ENCODE measurements at regions not wholly inside any gene's neighbourhood (a gene's known extent, or its start where the extent isn't known, plus 50 kb on each side); places are given as distances from the start of the nearest gene placed in this dataset.
A peak's percentile ranks its signal among the peaks of the same experiment; 100 is the strongest.
"Not testable (repeated sequence)": the region's sequence is repeated elsewhere in the genome, so short reads cannot be mapped to it uniquely, and the experiment has no call there.

DNA sequence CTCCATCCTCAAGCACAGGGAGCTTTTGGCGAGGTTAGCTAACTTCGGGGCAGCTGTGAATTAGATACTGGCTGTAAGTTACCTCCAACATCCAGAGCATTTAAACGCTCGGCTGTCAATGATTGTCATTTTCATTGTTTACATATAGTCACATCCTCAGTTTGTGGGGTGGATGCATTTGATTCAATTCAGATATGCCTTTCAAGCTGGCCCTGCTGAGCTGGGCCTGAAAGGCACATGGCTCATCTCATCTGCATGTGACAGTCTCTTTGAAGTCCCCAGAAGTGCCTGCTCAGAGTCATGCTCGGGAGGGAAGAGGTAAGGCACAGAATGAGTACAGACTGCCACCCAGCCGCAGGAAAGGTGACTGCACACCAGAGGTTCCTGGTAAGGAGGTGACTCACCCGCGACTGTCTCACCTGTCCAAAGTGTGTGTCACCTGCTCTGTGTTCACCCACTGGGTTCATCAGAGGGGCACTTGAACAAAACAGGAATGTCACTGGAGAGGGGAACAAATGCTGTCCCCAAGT is 281.2 kb upstream of the PLGLB2 start:
- DNase-seq = peak; percentile 70 to 75

DNA sequence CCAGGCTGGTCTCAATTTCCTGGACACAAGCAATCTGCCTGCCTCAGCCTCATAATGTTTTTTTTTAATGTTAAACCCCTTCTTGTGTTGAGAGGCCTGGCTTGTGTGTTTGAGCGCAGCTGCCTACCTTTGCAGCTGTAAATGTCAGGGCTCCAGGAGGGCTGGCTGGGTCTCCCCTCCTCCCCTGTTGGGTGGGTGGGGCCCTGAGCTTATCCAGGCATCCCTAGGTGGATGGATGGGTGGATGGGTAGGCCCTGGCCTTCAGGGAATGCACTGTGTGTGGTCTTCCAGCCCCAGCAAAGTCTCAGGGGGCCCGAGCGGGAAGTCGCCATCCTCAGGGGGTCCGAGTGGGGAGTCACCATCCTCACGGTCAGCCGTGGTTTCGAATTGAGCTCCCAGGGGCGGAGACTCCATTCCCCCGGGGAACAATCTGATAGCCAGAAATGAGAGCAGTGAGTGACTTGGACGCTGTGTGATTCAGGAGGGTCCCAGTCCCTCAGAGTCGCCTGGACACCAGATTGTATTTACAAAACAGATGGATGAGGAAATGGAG is 279.4 kb upstream of the PLGLB2 start:
- DNase-seq = not testable (repeated sequence)

DNA sequence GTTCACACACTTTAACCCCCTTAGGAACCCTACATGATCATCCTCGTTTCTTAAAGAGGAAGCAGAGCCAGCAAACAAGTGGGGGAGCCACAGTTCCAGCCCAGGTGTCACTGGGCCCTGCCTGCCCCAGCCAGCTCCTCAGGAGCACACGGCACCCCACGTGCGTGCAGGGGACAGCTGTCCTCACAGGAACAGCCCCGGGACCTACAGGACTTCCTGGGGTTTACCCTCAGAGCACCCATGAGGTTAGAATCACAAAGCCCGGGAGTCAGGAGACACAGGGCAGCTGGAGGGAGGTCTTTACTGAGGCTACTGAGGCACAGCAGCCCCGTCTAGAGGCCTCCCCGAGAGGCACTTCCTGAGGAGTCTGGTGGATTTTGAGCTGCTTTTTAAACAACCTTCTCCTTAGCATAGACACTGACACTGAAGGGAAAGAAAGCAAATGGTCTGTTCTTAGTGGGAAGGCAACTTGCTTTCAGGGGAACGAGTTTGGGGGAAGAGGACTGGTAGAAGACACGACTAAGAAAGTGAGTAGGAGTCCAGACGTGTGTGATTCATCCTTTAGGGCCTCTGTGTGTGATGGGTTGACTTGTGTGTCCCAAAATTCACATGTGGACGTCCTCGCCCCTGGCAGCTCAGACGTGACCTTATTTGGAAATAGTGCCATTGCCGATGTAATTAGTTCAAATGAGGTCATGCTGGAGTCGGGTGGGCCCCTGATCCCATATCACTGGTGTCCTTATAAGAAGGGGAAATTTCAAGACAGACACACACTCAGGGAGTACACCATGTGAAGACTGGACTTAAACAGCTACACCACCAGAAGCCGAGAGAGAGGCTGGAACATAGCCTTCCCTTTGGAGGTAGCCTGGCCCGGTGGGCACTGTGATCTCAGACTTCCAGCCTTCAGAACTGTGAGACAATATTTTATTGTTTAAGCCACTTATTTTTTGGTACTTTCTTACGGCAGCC is 278.4 kb upstream of the PLGLB2 start:
- DNase-seq = peak; percentile 19 to 46

DNA sequence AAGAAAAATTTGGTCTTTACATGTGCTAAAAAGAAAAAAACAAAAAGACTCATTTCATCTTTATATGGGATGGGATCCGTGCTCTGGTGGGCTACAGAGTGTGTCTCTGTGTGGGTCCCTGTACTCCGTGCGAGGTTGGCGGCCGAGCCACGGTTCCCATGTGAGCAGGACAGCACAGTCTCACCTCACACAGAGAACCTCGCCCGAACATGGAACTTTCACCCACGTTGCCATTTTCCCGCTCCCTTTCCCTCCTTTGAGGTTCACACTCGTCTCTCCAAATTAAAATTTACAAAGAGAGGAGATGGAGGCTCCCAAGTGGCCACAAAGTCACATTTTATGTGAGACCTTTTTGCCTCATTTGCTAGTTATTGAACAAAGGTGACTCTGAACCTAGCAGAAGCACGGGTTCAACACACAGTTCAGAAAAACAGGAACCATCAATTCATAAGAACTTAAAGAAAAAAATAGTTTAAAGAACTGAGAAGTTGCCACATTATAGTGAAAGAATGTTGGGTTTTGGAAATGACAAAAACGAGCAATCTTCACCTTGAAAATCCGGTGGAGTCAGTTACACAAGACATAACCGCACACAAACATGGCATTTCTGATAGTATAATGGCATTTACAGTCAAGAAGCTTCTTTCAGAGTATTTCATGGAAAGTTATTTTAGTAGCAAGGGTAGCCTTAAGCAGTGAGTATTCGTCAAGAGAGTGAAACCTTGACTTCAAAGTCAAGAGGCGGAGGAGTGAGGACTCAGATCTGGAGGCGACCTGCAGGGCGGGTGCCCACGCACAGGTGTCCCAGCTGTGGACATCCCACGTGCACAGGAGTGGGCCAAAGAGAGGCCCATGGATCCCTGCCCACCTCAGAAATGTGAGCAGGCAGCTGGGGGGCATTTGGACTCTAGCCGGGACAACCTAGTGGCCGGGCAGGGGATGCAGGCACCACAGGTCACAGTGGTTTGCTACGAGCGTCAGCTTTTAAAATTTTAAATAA is 277.2 kb upstream of the PLGLB2 start:
- DNase-seq = not testable (repeated sequence)

DNA sequence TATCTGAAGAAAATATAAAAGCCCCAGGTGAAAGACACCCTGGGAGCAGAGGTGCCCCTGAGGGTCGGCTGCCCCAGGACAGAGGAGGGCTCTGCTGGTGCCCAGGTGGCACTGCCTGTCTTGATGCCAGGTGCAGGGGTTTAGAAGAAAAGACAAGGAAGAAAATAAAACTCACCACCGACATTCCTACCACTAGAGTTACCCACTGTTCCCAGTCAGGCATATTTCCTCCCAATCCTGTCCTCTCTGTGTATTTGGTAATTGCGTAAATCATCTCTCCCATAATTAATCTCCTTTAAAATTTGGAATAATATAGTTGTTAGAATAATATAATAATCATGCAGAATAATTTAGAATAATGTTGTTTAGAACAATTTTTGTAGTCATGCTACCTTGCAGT is 276.4 kb upstream of the PLGLB2 start:
- not testable (repeated sequence) for DNase-seq

DNA sequence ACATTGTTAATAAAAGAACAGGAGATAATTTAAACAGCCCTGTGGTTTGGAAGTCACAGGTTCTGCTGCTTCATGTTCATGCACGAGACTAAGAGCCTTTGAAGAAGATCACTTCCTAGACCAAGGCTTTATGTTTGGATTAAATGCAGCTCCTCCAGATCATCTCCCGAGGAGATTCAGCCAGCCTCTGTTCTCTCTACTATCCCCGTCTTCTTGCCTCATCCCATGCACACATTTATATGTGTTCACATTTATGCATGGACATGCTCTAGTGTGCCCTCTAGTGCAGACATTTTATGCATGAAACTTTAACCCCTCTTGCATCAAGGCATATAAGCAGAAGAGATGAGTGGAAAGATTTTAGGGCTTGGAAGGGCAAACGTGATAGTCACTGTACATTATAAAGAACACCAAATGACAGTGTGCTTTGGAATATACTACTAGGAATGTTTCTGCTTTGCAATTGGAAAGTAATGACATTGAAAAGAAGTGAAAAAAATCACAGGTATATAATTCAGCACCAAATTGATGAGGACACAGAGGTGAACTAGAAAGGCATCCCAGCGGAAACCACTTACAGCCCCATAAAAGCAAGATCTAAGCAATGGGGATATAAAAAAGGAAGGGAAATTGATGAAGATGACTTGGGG is 271.5 kb upstream of the PLGLB2 start:
- DNase-seq = not testable (repeated sequence)

DNA sequence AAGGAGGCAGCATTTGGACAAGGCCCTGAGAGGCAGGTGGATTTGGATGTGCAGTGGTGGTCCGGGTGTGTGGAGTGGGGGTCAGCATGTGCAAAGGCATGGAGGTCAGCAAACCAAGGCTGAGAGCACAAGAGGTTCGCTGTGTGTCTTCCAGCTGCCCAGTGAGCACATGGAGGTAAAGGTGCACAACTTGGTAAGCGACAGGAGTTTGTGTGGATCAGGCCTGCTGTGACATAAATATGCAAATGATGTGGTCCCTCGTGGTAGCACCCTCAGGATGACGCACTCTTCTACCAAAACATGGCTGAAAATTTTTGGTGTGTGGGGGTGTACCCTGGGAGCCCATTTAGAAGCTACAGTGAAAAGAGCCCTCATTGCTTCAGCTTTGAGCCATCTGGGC is 271.0 kb upstream of the PLGLB2 start:
- DNase-seq = peak; percentile 31 to 57

DNA sequence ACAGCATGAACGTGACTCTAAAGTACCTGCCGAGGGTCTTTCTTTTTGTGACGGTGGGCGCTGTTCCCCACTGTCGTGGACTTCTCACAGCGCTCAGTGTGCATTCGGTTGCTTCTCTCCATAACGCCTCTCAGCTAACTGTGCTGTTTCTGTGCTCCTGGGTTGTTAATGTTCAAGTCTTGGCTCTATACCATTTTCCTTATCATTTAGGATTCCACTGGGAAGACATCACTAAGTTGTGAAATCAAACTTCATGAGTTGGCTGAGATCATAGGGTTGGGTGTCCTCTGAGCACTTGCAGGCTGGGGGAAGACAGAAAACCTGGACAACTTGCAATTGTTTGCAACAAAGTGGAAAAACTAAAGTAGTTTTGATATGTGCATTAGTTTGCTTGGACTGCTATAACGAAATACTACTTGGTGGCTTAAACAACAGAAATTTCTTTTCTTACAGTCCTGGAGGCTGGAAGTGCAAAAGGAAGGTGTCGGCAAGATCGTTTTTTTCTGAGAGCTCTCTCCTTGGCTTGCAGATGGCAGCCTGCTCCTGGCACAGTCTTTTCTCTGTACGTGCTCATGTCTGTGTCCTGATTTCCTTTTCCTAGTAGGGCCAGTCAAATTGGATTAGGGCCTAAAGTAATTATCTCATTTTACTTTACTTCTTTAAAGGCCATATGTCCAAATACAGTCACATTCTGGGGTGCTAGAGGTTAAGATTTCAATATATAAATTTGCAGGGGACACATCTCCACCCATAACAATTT is 270.0 kb upstream of the PLGLB2 start:
- DNase-seq = not testable (repeated sequence)

DNA sequence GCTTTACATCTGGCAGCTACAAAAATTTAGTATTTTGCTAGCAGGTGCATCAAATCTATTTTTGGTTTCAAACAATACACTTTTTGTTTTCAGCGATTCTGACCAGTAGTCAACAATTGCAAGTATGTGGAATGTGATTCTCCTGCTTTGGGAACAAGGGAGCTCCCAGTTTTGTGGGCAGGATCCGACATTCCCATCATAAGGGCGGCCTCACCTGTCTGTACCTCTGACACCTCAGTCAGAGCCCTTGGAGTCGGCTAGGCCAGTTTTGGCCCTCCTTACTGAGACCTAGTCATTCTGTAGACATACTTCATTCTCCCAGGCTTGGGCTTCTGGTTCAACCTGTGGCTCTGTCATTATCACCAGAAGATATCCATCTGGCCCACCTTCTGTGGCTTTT is 269.0 kb upstream of the PLGLB2 start:
- DNase-seq = not testable (repeated sequence)

DNA sequence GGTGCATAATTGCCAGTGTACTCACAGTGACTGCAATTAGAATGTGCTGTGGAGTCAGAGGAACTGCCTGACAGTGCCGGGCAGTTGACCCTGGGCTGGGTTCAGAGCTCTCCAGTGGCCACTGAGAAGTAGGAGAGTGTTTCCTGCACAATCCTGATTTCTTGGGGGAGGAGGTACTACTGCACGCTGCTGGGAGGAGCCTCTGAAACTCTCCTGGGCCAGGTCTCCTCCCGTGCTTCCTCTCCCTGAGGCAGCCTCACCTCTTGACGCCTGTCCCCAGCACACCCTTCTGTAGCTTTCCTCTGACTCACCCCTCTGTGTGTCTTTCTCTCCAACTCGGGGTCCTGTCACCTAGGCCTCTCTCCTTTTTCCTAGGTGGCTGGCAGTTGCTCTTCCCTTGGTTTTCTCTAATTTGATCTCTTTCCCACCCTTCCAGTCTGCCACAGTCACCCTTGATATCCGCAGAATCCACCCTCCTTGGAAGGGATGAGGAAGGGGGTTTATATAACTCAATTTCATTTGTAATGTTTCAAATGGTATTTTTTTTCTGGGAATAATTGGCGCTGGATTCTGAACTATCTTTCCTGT is 264.7 kb upstream of the PLGLB2 start:
- peak in 1 of 2 donors; percentile 50 for DNase-seq

DNA sequence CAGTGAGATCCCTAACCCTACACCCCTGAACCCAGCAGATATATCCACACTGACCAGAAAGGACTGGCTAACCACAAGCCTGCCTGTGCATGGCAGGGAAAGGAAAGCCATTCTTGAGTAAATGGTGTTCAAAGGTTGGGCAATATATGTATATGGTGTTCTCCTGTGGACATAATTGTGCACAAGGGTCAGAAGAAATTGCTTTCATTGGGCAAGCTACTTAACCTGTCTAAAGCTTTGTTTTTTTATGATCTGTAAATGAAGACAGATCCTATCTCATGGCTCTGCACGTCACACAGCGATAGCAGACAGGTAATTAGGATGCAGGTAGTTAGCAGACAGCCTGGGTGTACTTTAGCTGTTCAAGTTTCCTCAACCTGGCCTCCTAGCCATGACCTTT is 263.5 kb upstream of the PLGLB2 start:
- not testable (repeated sequence) for DNase-seq

DNA sequence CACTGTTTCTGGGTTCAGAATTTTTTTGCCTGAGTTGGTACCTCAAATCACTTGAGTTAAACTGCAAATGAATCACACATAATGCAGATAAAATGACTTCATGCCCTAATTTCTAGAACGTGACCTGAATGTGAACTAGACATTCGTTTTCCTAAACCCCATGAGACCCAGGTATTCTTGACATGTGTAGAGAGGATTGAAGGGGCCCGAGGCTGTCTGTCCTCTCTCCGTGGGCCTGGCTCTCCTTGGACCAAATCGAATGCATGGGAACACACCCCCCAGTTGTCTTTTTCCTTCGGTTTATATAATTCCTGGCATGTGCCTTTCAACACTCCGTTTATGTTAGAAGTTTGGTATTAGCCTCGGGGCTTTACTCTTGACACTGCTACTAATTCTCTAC is 262.4 kb upstream of the PLGLB2 start:
- not testable (repeated sequence) for DNase-seq

DNA sequence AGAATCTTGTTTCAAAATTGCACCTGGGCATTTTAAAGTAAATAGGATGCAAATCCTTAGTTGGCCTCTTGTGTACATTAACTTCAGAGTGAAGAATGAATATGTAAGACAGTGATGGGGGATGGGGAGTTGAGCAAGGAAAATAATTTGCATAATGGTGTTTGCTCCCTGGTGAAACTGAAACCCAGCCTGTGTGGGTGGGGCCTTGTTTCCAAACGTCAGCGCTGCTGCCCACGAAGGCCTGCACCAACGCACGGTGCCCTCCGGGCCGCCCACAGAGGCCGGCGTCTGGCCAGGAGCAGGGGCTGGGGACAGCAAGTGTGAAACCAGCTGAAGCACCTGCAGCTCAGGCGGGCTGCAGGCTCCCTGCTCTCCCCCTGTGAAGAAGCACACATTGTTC is 262.0 kb upstream of the PLGLB2 start:
- peak in 1 of 2 donors; percentile 80 for DNase-seq

DNA sequence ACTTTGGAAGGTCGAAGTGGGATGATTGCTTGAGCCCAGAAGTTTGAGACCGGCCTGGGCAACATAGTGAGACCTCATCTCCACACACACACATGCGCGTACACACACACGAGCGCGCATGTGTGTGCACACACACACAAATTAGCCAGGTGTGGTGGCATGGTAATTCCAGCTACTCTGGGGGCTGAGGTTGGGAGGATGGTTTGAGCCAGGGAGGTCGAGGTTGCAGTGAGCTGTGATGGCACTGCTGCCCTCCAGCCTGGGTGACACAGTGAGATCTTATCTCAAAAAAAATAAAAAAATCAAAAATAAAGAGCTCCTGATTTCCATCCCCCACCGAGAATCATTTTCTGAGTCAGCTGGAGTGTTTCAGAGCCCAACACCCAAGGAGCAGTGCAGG is 261.5 kb upstream of the PLGLB2 start:
- peak in 1 of 2 donors; percentile 45 for DNase-seq

DNA sequence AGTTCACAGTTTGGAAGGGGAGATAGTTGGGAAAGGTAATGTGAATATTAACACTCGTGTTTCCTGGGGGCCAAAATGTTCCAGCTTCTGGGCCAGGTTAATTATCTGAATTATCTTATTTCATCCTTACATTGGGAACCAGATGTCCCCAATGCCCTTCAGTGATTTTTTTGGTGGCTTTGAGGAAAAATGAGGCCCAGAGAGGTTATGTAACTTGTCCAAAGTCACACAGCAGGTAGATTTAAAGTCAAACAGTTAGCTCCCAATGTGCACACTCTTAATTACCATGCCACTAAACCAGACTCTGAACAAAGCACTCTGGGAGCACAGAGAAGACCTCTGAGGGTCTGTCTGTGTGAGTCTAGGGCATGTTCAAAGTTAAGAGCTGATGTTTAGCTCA is 259.9 kb upstream of the PLGLB2 start:
- not testable (repeated sequence) for DNase-seq

DNA sequence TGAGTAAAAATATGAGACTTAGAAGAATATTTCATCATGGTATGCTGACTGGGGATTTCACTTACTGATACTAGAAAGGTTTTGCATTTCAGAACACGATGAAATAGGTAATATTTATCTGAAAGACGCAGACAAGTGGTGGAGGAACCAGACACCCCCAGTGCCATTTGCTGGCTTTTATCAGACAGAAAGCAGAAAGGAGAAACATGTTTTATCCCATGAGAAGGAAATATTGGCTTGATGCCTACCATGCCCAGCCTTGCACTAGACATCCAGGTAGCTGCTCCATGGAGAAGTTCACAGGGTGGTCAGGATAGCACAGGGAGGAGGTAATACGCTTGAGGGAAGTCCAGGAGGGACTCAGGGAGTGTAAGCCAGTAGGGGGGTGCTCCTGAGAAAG is 258.9 kb upstream of the PLGLB2 start:
- not testable (repeated sequence) for DNase-seq

DNA sequence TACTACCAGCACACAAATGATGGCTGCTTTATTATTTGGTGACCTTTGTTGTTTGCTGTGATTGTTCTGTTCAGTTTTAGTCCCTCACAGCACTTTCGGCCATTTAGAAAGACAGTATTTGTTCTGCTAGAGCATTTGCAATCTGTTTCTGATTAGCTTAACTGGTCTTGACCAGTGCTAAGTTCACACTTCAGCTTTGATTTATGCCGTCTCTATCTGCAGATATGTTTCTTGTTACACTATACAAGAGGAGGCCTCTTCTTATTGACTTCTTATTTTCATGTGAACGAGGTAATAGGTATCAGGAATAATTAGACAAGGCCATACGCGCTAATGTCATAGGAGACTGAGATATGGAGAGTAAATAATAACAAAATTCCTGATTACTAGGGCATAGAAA is 253.0 kb upstream of the PLGLB2 start:
- DNase-seq = not testable (repeated sequence)

DNA sequence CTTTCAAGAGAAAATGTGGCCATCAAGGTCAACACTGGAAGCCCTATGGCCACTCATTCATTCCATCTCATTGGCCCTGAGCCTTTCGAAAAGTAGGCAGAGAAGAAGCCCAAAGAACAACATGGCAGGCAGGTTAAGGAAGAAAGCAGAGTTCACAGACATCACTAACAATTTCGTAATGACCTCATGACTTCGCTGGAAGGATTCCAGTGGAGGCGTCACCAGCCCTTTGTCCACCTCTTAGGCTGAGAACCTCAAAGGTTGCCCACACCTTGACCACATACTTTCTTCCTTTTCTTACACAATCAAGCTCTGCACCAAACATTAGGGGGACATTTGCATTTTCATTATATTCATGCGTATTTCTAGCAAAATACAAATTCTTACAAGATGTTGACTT is 252.4 kb upstream of the PLGLB2 start:
- not testable (repeated sequence) for DNase-seq

DNA sequence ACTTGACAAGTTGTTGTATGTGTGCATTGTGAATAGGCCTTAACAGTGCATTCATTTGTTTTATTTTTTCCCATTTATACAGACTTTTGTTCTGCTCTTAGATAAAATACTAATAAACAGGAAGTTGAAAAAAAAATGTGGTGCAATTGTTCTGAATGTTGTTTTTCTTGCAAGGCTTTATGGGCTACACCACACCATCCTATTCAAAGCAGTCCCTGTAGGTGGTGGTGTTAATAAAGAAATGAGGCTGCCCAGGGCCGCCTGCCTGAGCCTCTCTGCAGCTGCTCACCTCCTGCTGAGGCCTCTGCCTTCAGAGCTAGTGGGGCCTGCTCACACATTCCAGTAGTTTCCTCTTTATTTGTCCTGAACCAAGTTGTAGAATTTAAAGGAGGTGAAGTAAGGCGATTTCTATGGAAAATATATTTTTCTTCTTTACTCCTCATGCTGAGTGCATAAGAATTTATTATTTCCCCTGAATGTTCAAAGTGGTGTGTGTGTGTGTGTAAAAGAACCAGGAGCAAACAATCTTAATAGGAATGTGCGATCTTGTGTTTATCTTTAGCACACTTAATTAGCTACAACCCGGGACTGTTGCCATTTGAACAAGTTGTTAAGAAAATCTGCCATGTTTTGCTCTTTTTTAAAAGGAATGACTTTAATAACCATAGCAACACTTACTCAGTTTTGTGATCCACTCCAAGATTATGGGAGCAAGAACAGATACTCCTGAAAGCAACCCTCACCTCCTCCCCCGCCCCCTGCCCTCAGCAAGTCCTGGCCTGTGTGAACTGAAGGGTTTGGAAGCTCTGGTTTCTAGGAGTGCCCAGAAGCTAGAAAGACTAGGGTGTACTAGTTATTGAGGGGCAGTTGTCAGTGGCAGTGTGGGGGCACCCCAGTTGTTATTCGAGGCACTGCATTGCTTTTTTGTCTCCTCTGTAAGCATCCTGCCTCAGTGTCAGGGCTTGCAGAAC is 251.6 kb upstream of the PLGLB2 start:
- peak; percentile 69 to 82 for DNase-seq

DNA sequence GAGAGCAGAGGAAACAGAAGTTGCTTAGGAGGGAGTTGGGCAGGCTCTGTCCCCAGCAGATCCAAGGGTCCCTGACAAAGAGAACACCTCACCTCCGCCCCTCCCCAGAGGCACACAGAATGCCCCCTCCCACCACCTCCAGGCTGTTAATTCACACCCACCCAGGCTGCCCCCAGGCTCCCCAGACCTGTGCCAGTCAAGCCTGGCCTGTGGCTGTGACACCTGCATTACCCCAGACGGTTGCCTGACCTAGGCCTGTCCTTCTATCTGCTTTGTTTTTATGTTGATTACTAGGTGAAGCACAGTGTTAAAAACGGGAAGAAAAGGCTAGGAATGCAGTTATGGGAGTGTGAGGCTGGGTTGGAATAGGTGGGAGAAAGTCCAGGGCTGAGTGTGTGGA is 250.8 kb upstream of the PLGLB2 start:
- not testable (repeated sequence) for DNase-seq
